ENCODE measurements at regions not wholly inside any gene's neighbourhood (a gene's known extent, or its start where the extent isn't known, plus 50 kb on each side); places are given as distances from the start of the nearest gene placed in this dataset.

DNA sequence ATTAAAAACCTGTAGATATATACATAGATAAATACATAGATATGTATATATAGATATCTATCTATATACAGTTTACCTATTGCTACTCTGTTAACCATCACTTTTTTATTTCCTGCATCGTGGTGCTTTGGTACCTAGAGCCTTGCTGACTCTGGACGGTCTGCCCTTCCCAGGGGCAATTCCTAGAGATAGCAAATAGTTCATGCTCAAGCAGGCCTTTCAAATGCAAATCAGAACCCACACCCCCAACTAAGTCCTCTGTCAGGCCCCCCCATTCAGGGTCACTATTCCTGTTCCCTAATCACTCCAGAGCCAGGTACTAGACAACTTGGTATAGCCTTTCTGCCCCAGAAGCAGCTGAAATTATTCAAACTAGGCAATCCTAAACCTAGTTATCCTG lies 273.5 kb upstream of the ADGRL3 start:
- TF ChIP-seq, protein P1, sequence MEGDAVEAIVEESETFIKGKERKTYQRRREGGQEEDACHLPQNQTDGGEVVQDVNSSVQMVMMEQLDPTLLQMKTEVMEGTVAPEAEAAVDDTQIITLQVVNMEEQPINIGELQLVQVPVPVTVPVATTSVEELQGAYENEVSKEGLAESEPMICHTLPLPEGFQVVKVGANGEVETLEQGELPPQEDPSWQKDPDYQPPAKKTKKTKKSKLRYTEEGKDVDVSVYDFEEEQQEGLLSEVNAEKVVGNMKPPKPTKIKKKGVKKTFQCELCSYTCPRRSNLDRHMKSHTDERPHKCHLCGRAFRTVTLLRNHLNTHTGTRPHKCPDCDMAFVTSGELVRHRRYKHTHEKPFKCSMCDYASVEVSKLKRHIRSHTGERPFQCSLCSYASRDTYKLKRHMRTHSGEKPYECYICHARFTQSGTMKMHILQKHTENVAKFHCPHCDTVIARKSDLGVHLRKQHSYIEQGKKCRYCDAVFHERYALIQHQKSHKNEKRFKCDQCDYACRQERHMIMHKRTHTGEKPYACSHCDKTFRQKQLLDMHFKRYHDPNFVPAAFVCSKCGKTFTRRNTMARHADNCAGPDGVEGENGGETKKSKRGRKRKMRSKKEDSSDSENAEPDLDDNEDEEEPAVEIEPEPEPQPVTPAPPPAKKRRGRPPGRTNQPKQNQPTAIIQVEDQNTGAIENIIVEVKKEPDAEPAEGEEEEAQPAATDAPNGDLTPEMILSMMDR (IDR thresholded peaks at IDR 0.05; ENCODE audit: insufficient read depth, low read depth, low read length): no peak
- no peak for DNase-seq (ENCODE audit: low read depth)
- no peak overlapping the region for H3K4me3 ChIP-seq (ENCODE audit: low read depth, low read length)

DNA sequence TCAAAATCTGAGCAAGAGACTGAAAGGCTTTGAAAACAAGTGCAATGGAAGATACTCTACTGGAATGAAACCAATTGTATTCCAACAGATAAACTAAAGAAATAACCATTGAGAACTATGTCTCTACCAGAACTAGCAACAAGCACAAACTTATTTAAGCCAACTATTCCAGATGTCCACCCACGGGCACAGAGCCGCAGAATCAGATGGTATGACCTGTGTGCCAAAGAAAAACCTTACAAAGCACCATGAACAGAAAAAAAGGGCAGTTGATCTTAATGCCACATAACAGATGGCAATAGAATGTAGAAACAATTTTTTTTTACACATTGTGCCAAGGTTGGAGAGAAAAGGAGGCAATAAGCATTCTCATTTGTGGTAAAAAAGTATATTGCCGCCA lies 269.3 kb upstream of the ADGRL3 start:
- TF ChIP-seq, protein P1 (IDR thresholded peaks at IDR 0.05; ENCODE audit: insufficient read depth, low read depth, low read length): no peak
- no peak overlapping the region for H3K4me3 ChIP-seq (ENCODE audit: low read depth, low read length)
- no peak for DNase-seq (ENCODE audit: low read depth)

DNA sequence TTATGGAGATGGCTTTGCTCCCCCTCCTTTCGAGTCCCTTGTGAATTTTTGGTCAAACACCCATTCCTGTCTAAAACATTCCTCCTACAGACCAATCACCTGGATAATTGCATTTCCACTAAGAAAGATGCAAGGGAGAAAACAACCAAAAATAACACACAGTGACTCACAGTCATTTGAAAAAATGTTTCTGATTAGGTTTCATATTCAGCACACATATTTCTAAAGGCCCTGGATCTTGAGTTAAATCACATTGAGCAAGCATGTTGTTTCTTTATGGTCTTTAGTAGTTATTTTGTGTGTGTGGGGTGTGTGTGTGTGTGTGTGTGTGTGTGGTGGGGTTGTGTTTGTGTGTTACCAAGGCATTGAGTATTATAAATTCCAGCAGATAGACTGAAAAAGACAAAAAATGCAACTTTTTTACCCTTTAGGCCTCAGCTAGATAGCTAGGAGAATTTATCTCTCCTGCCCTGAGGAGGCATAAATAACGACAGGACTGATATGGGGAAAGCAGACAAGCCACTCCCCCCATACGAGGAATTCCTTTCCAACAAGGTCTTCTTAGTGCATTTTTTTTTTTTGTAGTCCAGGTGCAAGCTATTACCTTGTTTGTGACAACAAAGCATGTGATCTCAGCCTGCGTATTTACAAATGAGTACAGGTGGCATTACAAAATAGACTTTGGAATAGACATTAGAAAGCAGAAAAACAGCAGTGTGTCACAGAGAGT lies 265.4 kb upstream of the ADGRL3 start:
- no peak overlapping the region for H3K4me3 ChIP-seq (ENCODE audit: low read depth, low read length)
- TF ChIP-seq, protein P1 (IDR thresholded peaks at IDR 0.05; ENCODE audit: insufficient read depth, low read depth, low read length): no peak
- DNase-seq (ENCODE audit: low read depth): peak; percentile 4

DNA sequence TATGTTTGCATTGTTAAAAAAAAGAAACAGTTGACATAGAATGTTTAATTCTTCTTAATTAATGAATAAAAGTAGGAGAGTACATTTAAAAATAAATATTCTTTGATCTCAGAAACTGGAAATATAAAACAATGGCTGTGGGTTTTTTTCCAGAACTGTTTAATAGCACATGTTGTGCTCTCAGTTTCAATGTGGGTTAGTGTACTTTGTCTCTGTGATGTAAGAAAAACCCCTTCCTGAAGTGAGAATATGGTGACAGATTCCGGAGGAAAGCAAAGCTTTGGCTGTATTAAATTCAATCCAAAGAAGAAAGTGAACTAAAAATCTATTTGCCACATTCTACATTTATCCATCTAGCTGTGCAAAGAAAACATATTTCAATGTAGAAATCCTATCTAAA lies 261.9 kb upstream of the ADGRL3 start:
- TF ChIP-seq, protein P1 (IDR thresholded peaks at IDR 0.05; ENCODE audit: insufficient read depth, low read depth, low read length): no peak
- DNase-seq (ENCODE audit: low read depth): no peak
- H3K4me3 ChIP-seq (ENCODE audit: low read depth, low read length): no peak overlapping the region

DNA sequence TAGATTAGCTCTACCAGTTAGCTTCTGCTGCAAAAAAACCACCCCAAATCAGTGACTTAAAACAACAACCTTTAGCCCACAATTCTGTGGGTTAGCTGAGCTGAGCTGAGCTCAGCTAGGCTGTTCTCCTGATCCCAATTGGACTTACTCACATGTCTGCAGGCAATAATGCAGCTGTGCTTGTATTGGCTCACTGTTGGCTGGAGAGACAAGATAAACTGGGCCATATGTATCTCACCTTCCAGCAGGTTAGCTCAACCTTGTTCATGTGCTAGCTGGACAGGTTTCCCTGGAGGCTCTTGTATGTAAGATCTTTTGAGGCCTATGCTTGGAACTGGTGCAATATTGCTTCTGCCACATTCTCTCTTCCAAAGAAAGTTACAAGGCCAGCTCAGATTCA lies 261.5 kb upstream of the ADGRL3 start:
- no peak for DNase-seq (ENCODE audit: low read depth)

DNA sequence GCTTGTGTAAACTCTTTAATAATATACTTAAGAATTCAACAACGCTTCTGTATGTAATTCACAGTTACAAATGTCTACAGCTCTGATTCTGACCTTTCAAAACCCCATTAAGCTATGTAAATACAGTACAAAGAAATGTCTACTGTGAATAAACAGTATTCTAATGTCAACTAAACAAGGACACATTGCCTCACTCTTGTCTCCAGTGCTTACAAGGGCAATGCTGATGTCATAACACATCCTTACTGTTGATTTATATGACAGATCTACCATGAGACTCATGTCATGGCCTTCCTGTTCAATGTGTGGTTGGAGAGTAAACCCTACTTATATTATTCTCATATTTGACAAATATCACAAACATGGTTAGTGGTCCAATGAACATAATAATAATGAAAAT lies 256.1 kb upstream of the ADGRL3 start:
- TF ChIP-seq, protein P1 (IDR thresholded peaks at IDR 0.05; ENCODE audit: insufficient read depth, low read depth, low read length): no peak
- H3K4me3 ChIP-seq (ENCODE audit: low read depth, low read length): no peak overlapping the region
- peak; percentile 5 for DNase-seq (ENCODE audit: low read depth)

More for the DNA sequence above, 261.5 kb upstream of the ADGRL3 start:
- TF ChIP-seq, protein P1 (IDR thresholded peaks at IDR 0.05; ENCODE audit: insufficient read depth, low read depth, low read length): no peak
- H3K4me3 ChIP-seq (ENCODE audit: low read depth, low read length): no peak overlapping the region

DNA sequence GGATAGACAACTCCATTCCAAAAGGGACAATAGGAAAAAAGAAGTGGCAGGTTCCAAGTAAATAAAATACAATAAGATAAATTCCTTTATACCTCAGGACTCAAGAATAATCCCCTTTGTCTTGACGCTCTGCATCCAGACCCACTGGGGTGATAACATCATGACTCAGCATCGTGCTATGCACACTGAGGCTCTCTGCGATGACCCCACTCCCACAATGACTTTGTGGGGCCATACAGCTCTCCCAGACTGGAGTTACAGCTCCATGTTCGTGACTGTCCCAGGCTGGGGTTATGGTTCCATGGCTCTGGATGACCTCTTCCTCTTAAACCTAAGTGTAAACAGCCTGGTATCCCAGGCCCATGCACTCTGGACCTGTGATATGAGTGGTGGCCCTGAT lies 254.5 kb upstream of the ADGRL3 start:
- DNase-seq (ENCODE audit: low read depth): no peak
- H3K4me3 ChIP-seq (ENCODE audit: low read depth, low read length): no peak overlapping the region
- TF ChIP-seq, protein P1 (IDR thresholded peaks at IDR 0.05; ENCODE audit: insufficient read depth, low read depth, low read length): no peak

Data from fibroblast of villous mesenchyme (primary cell).